GM12878 (cell line): ENCODE measurements at regions not wholly inside any gene's neighbourhood (a gene's known extent, or its start where the extent isn't known, plus 50 kb on each side); places are given as distances from the start of the nearest gene placed in this dataset.

Experiments
- ATAC-seq: fragments of 200-7000 bp; cut with Tn5 transposase; 3 replicates; pipeline ENCODE4 v1.9.1; 2020; ENCODE audit warnings: mild to moderate bottlenecking, moderate library complexity
- BruUV-seq: library from RNA; stranded (reverse); fragments of 400-500 nt; replicated peaks from 2 replicates; lab custom pipeline; 2021; lab: Mats Ljungman, UMichigan
- CTCF ChIA-PET: fragments of 300-600 bp; sonication (Branson Sonifier 250); formaldehyde crosslinking; extraction: SDS; loops from one replicate; lab custom pipeline; 2021; ENCODE audit warnings: inconsistent platforms; lab: Yijun Ruan, JAX
- POLR2A ChIA-PET: fragments of 350-600 bp; formaldehyde crosslinking; extraction: SDS; loops from one replicate; lab custom pipeline; 2021; ENCODE audit warnings: inconsistent platforms; lab: Charles Lee
- RAD21 ChIA-PET: fragments of 300-600 bp; sonication (Branson Sonifier 250); formaldehyde crosslinking; loops from one replicate; lab custom pipeline; 2023; ENCODE audit warnings: antibody characterized with exemption; ENCODE audit not compliant: unreplicated experiment; lab: Charles Lee
- SMC1A ChIA-PET: fragments of 300-600 bp; sonication (Branson Sonifier 250); formaldehyde crosslinking; loops from one replicate; lab custom pipeline; 2023; ENCODE audit not compliant: unreplicated experiment, uncharacterized antibody; lab: Charles Lee
- DNase-seq: peaks from one replicate; pipeline ENCODE4 v3.0.0-alpha.2; 2011; ENCODE audit warnings: low read depth, low spot score
- FAIRE-seq: peaks from 3 replicates; lab custom pipeline; 2011; peaks lifted over from hg19 to GRCh38; lab: Jason Lieb, UNC
- H2AFZ ChIP-seq: 2 replicates; pipeline ENCODE4 v1.6.0; 2011; ENCODE audit warnings: low read depth, low read length, control low read depth; ENCODE audit not compliant: control insufficient read depth
- H3K27ac ChIP-seq: 2 replicates; pipeline ENCODE4 v1.5.1; 2011; ENCODE audit warnings: control low read depth; ENCODE audit not compliant: control insufficient read depth, insufficient read depth
- H3K27me3 ChIP-seq, 2 experiments: replicated peaks in 1 of 2; 2 replicates each; pipeline versions ENCODE4 v1.6.0 to v1.6.1; 2011; ENCODE audit warnings: low read length in 1 of 2; ENCODE audit not compliant: control insufficient read depth in 2 of 2, insufficient read depth in 2 of 2
- H3K36me3 ChIP-seq, 2 experiments: 2 replicates each; pipeline ENCODE4 v1.5.1; 2011; ENCODE audit warnings: low read length in 1 of 2; ENCODE audit not compliant: control insufficient read depth in 2 of 2, insufficient read depth in 2 of 2
- H3K4me1 ChIP-seq: 2 replicates; pipeline ENCODE4 v1.6.1; 2011; ENCODE audit warnings: mild to moderate bottlenecking, low read length, moderate library complexity, mixed read lengths; ENCODE audit not compliant: control insufficient read depth, insufficient read depth
- H3K4me2 ChIP-seq: 2 replicates; pipeline ENCODE4 v1.6.0; 2011; ENCODE audit warnings: control low read depth; ENCODE audit not compliant: control insufficient read depth, insufficient read depth
- H3K4me3 ChIP-seq: fragments of 200-600 bp; sonication (generic); 2 replicates; pipeline ENCODE4 v1.5.1; 2016
- H3K79me2 ChIP-seq: 2 replicates; pipeline ENCODE4 v1.6.0; 2011; ENCODE audit warnings: low read length; ENCODE audit not compliant: control insufficient read depth, insufficient read depth
- H3K9ac ChIP-seq: 2 replicates; pipeline ENCODE4 v1.8.0; 2011; ENCODE audit warnings: low read length, control low read depth, mixed read lengths; ENCODE audit not compliant: control insufficient read depth, insufficient read depth
- H3K9me3 ChIP-seq: replicated peaks from 3 replicates; pipeline ENCODE4 v1.5.1; 2011; ENCODE audit warnings: mild to moderate bottlenecking, low read length; ENCODE audit not compliant: control insufficient read depth, insufficient read depth
- H4K20me1 ChIP-seq: 2 replicates; pipeline ENCODE4 v1.6.0; 2011; ENCODE audit not compliant: control insufficient read depth, insufficient read depth
- CBX3 ChIP-seq: fragments of 200-600 bp; sonication (generic); IDR thresholded peaks from 2 replicates; pipeline ENCODE4 v1.6.1; 2016; ENCODE audit warnings: low read depth, borderline replicate concordance
- GATAD2B ChIP-seq: fragments of 450-650 bp; conservative IDR thresholded peaks from 2 replicates; pipeline ENCODE4 v1.6.1; 2017; ENCODE audit warnings: low read depth, mild to moderate bottlenecking, moderate library complexity
- IKZF2 ChIP-seq, 2 experiments: fragments of 450-650 bp; IDR thresholded peaks; 2 replicates each; pipeline ENCODE4 v1.6.1; 2017; ENCODE audit warnings: mild to moderate bottlenecking in 2 of 2, moderate library complexity in 2 of 2
- IRF4 ChIP-seq: IDR thresholded peaks from 2 replicates; pipeline ENCODE4 v1.6.1; 2011; ENCODE audit warnings: low read depth, low read length
- MTA3 ChIP-seq: IDR thresholded peaks from 2 replicates; pipeline ENCODE4 v1.6.1; 2012; ENCODE audit warnings: low read length, inconsistent platforms, borderline replicate concordance
- NFYA ChIP-seq: IDR thresholded peaks from 2 replicates; pipeline ENCODE4 v1.6.1; 2011; ENCODE audit warnings: low read depth, mild to moderate bottlenecking, low read length, improper control_type of control experiment, borderline replicate concordance
- NR2C1 ChIP-seq: fragments of 450-650 bp; IDR thresholded peaks from 2 replicates; pipeline ENCODE4 v1.6.1; 2017; ENCODE audit warnings: antibody characterized with exemption, mild to moderate bottlenecking, moderate library complexity
- POU2F2 ChIP-seq: IDR thresholded peaks from 3 replicates; pipeline ENCODE4 v1.6.1; 2011; ENCODE audit warnings: low read depth, mild to moderate bottlenecking, low read length, borderline replicate concordance
- RUNX3 ChIP-seq: IDR thresholded peaks from 2 replicates; pipeline ENCODE4 v1.6.1; 2012; ENCODE audit warnings: low read length, inconsistent platforms
- SRF ChIP-seq, 2 experiments: IDR thresholded peaks; 2 replicates each; pipeline ENCODE4 v1.6.1; 2011; ENCODE audit warnings: low read depth in 2 of 2, low read length in 2 of 2, mild to moderate bottlenecking in 1 of 2, moderate library complexity in 1 of 2
- WRNIP1 ChIP-seq: IDR thresholded peaks from 2 replicates; pipeline ENCODE4 v1.6.1; 2011; ENCODE audit warnings: low read depth, low read length, improper control_type of control experiment, borderline replicate concordance
- WGBS: methylation state at CpG from one replicate; pipeline ENCODE4 v1.1.6; 2016; ENCODE audit warnings: low lambda C conversion rate; ENCODE audit not compliant: insufficient replicate concordance, insufficient coverage; ENCODE audit errors: missing lambda C conversion rate; 5-methylcytosine and 5-hydroxymethylcytosine counted together
- in situ Hi-C: fragments of 300-500 bp; cut with MboI; formaldehyde crosslinking; loops from 9 replicates; pipeline ENCODE4 v1.14.3; 2018; ENCODE audit warnings: mixed read lengths
- intact Hi-C: fragments of 100-400 bp; cut with micrococcal nuclease; formaldehyde crosslinking; loops from one replicate; pipeline ENCODE4 v1.14.2; 2022; ENCODE audit not compliant: unreplicated experiment
- TF ChIP-seq, protein P1 (sequence below): IDR thresholded peaks from 2 replicates; pipeline ENCODE4 v1.6.1; 2011; ENCODE audit warnings: low read depth, low read length, improper control_type of control experiment, borderline replicate concordance
- TF ChIP-seq, protein P2 (sequence below): IDR thresholded peaks from 2 replicates; pipeline ENCODE4 v1.6.1; 2011; ENCODE audit warnings: low read depth, mild to moderate bottlenecking, low read length, moderate library complexity, borderline replicate concordance; ENCODE audit errors: extremely low read depth
- TF ChIP-seq, protein P3 (sequence below), 3 experiments: IDR thresholded peaks in 2 of 3; conservative IDR thresholded peaks in 1 of 3; 2 replicates each; pipeline ENCODE4 v1.5.1; 2011; ENCODE audit warnings: low read depth in 3 of 3, low read length in 3 of 3, mild to moderate bottlenecking in 3 of 3, control low read depth in 2 of 3, moderate library complexity in 2 of 3, inconsistent platforms in 1 of 3, mixed read lengths in 1 of 3; ENCODE audit not compliant: control insufficient read depth in 2 of 3, insufficient read depth in 1 of 3; ENCODE audit errors: extremely low read depth in 1 of 3
- TF ChIP-seq, protein P4 (sequence below): fragments of 150-350 bp; IDR thresholded peaks from 2 replicates; pipeline ENCODE4 v1.6.1; 2014; ENCODE audit warnings: mild to moderate bottlenecking, low read depth, low read length
- TF ChIP-seq, protein P5 (sequence below): fragments of 450-650 bp; IDR thresholded peaks from 2 replicates; pipeline ENCODE4 v1.6.1; 2017; ENCODE audit warnings: mild to moderate bottlenecking, moderate library complexity

DNA sequence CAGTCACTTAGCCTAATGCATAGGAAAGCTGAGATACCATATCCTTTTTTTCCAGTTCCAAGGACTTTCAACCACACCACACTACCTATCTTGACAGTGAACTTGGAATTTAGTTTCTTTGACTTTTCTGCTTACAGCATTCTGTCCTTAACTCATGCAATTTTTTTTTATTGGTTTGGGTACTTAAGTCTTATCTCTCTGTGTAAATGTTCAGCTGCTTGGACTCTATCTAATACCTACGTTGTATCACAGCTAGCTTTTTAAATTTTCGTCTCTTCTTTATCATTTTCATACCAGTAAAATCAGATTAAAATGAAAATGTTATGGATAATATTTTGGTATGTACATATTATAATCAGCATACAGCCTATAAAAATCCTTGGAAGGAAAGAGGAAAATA lies 106.9 kb upstream of the ADGRF1 start:
- Histone ChIP-seq H3K4me1 (no peaks in the 10 kb centered on the region), H3K27ac (no peak overlapping the region), H3K9me3 (no peaks in the 10 kb centered on the region), H3K79me2 (no peaks in the 10 kb centered on the region), H2AFZ (no peak overlapping the region), H3K9ac (no peak overlapping the region), H3K4me2 (no peak overlapping the region), H3K4me3 (no peak overlapping the region), H4K20me1 (no peaks in the 10 kb centered on the region), H3K27me3 (peaks cover 0 to 6% of the 10 kb centered on the region in 2 experiments; a peak in 3 of 4 replicates), H3K36me3 (no peaks in the 10 kb centered on the region)
- BruUV-seq: no TSS peak
- no peak for ATAC-seq
- CTCF ChIA-PET: no interaction called here
- FAIRE-seq: peak; percentile 7
- intact Hi-C loops: no loop called here
- WGBS: 0% methylated on average over 2 of the region's 2 CpGs
- SMC1A ChIA-PET: no interaction called here
- RAD21 ChIA-PET: no interaction called here
- in situ Hi-C loops: no loop called here
- POLR2A ChIA-PET: no interaction called here
- no peak for DNase-seq
- TF ChIP-seq, protein P1, sequence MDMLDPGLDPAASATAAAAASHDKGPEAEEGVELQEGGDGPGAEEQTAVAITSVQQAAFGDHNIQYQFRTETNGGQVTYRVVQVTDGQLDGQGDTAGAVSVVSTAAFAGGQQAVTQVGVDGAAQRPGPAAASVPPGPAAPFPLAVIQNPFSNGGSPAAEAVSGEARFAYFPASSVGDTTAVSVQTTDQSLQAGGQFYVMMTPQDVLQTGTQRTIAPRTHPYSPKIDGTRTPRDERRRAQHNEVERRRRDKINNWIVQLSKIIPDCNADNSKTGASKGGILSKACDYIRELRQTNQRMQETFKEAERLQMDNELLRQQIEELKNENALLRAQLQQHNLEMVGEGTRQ: no peak
- TF ChIP-seq MTA3 (no peak), IRF4 (no peak), NFYA (no peak), POU2F2 (no peak), CBX3 (no peak), GATAD2B (no peak), WRNIP1 (no peak), NR2C1 (no peak), RUNX3 (no peak), SRF (IDR thresholded peaks at IDR 0.05; ENCODE audit: low read depth in 2 of 2, low read length in 2 of 2) (no peak), IKZF2 (IDR thresholded peaks at IDR 0.05) (no peak)
- TF ChIP-seq, protein P2, sequence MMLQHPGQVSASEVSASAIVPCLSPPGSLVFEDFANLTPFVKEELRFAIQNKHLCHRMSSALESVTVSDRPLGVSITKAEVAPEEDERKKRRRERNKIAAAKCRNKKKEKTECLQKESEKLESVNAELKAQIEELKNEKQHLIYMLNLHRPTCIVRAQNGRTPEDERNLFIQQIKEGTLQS: no peak
- TF ChIP-seq, protein P3, sequence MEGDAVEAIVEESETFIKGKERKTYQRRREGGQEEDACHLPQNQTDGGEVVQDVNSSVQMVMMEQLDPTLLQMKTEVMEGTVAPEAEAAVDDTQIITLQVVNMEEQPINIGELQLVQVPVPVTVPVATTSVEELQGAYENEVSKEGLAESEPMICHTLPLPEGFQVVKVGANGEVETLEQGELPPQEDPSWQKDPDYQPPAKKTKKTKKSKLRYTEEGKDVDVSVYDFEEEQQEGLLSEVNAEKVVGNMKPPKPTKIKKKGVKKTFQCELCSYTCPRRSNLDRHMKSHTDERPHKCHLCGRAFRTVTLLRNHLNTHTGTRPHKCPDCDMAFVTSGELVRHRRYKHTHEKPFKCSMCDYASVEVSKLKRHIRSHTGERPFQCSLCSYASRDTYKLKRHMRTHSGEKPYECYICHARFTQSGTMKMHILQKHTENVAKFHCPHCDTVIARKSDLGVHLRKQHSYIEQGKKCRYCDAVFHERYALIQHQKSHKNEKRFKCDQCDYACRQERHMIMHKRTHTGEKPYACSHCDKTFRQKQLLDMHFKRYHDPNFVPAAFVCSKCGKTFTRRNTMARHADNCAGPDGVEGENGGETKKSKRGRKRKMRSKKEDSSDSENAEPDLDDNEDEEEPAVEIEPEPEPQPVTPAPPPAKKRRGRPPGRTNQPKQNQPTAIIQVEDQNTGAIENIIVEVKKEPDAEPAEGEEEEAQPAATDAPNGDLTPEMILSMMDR (IDR thresholded peaks at IDR 0.05 in 2 of 3, conservative IDR thresholded peaks at IDR 0.05 in 1 of 3; ENCODE audit: control insufficient read depth in 2 of 3, extremely low read depth in 1 of 3, insufficient read depth in 1 of 3, low read depth in 3 of 3, low read length in 3 of 3): no peak
- TF ChIP-seq, protein P4, sequence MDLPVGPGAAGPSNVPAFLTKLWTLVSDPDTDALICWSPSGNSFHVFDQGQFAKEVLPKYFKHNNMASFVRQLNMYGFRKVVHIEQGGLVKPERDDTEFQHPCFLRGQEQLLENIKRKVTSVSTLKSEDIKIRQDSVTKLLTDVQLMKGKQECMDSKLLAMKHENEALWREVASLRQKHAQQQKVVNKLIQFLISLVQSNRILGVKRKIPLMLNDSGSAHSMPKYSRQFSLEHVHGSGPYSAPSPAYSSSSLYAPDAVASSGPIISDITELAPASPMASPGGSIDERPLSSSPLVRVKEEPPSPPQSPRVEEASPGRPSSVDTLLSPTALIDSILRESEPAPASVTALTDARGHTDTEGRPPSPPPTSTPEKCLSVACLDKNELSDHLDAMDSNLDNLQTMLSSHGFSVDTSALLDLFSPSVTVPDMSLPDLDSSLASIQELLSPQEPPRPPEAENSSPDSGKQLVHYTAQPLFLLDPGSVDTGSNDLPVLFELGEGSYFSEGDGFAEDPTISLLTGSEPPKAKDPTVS: no peak
- TF ChIP-seq, protein P5, sequence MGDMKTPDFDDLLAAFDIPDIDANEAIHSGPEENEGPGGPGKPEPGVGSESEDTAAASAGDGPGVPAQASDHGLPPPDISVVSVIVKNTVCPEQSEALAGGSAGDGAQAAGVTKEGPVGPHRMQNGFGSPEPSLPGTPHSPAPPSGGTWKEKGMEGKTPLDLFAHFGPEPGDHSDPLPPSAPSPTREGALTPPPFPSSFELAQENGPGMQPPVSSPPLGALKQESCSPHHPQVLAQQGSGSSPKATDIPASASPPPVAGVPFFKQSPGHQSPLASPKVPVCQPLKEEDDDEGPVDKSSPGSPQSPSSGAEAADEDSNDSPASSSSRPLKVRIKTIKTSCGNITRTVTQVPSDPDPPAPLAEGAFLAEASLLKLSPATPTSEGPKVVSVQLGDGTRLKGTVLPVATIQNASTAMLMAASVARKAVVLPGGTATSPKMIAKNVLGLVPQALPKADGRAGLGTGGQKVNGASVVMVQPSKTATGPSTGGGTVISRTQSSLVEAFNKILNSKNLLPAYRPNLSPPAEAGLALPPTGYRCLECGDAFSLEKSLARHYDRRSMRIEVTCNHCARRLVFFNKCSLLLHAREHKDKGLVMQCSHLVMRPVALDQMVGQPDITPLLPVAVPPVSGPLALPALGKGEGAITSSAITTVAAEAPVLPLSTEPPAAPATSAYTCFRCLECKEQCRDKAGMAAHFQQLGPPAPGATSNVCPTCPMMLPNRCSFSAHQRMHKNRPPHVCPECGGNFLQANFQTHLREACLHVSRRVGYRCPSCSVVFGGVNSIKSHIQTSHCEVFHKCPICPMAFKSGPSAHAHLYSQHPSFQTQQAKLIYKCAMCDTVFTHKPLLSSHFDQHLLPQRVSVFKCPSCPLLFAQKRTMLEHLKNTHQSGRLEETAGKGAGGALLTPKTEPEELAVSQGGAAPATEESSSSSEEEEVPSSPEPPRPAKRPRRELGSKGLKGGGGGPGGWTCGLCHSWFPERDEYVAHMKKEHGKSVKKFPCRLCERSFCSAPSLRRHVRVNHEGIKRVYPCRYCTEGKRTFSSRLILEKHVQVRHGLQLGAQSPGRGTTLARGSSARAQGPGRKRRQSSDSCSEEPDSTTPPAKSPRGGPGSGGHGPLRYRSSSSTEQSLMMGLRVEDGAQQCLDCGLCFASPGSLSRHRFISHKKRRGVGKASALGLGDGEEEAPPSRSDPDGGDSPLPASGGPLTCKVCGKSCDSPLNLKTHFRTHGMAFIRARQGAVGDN: no peak
